H9 (cell line): ENCODE measurements at regions not wholly inside any gene's neighbourhood (a gene's known extent, or its start where the extent isn't known, plus 50 kb on each side); places are given as distances from the start of the nearest gene placed in this dataset.

Experiments
- DNase-seq: peaks from one replicate; pipeline ENCODE4 v3.0.0-alpha.2; 2017
- H2AFZ ChIP-seq: one replicate; pipeline ENCODE4 v1.6.1; 2013; ENCODE audit warnings: mild to moderate bottlenecking, low read length, control low read depth, moderate library complexity
- H2AK5ac ChIP-seq: 2 replicates; pipeline ENCODE4 v1.6.1; 2013; ENCODE audit warnings: low read length, control low read depth, mixed read lengths; ENCODE audit not compliant: insufficient read length
- H2BK120ac ChIP-seq: one replicate; pipeline ENCODE4 v1.6.1; 2013; ENCODE audit warnings: low read depth, mild to moderate bottlenecking, low read length, control low read depth, inconsistent platforms; ENCODE audit not compliant: poor library complexity, severe bottlenecking
- H2BK12ac ChIP-seq: 2 replicates; pipeline ENCODE4 v1.6.1; 2013; ENCODE audit warnings: low read length, control low read depth, mixed read lengths, low read depth; ENCODE audit not compliant: insufficient read length
- H2BK15ac ChIP-seq: 2 replicates; pipeline ENCODE4 v1.6.1; 2013; ENCODE audit warnings: low read depth, low read length, control low read depth
- H2BK20ac ChIP-seq: one replicate; pipeline ENCODE4 v1.6.1; 2013; ENCODE audit warnings: low read depth, mild to moderate bottlenecking, low read length, control low read depth, inconsistent platforms; ENCODE audit not compliant: poor library complexity, severe bottlenecking
- H2BK5ac ChIP-seq: 2 replicates; pipeline ENCODE4 v1.6.1; 2013; ENCODE audit warnings: low read length, control low read depth, mixed read lengths; ENCODE audit not compliant: insufficient read length
- H3K14ac ChIP-seq: 2 replicates; pipeline ENCODE4 v1.6.1; 2013; ENCODE audit warnings: low read length, control low read depth; ENCODE audit not compliant: insufficient read depth
- H3K18ac ChIP-seq: 2 replicates; pipeline ENCODE4 v1.6.1; 2013; ENCODE audit warnings: low read depth, mild to moderate bottlenecking, mixed read lengths, low read length, control low read depth; ENCODE audit not compliant: insufficient read length
- H3K23ac ChIP-seq: 2 replicates; pipeline ENCODE4 v1.6.1; 2013; ENCODE audit warnings: low read length, control low read depth, mixed read lengths, low read depth; ENCODE audit not compliant: insufficient read length
- H3K23me2 ChIP-seq: 2 replicates; pipeline ENCODE4 v1.6.1; 2013; ENCODE audit warnings: low read depth, mild to moderate bottlenecking, mixed read lengths, low read length, control low read depth; ENCODE audit not compliant: insufficient read length, poor library complexity, severe bottlenecking
- H3K27ac ChIP-seq: 2 replicates; pipeline ENCODE4 v1.5.1; 2013; ENCODE audit warnings: low read length, control low read depth, mixed read lengths, low read depth; ENCODE audit not compliant: insufficient read length
- H3K27me3 ChIP-seq: 2 replicates; pipeline ENCODE4 v1.6.1; 2013; ENCODE audit warnings: low read length, control low read depth, inconsistent platforms; ENCODE audit not compliant: insufficient read depth
- H3K4ac ChIP-seq: 2 replicates; pipeline ENCODE4 v1.6.1; 2013; ENCODE audit warnings: low read depth, mild to moderate bottlenecking, control low read depth, inconsistent platforms, low read length, moderate library complexity
- H3K4me1 ChIP-seq: 2 replicates; pipeline ENCODE4 v1.6.1; 2013; ENCODE audit warnings: low read length, control low read depth, inconsistent platforms; ENCODE audit not compliant: insufficient read depth
- H3K4me2 ChIP-seq: 2 replicates; pipeline ENCODE4 v1.6.1; 2013; ENCODE audit warnings: low read length, control low read depth, mixed read lengths; ENCODE audit not compliant: insufficient read length, insufficient read depth
- H3K56ac ChIP-seq: 2 replicates; pipeline ENCODE4 v1.6.1; 2013; ENCODE audit warnings: low read depth, mild to moderate bottlenecking, mixed read lengths, low read length, control low read depth; ENCODE audit not compliant: insufficient read length
- H3K79me1 ChIP-seq: 2 replicates; pipeline ENCODE4 v1.6.1; 2013; ENCODE audit warnings: low read depth, mild to moderate bottlenecking, moderate library complexity, low read length, control low read depth, inconsistent platforms; ENCODE audit not compliant: insufficient read depth, poor library complexity, severe bottlenecking
- H3K79me2 ChIP-seq: 2 replicates; pipeline ENCODE4 v1.6.1; 2013; ENCODE audit warnings: low read length, control low read depth, inconsistent platforms; ENCODE audit not compliant: insufficient read depth
- H3K9ac ChIP-seq: 2 replicates; pipeline ENCODE4 v1.6.1; 2013; ENCODE audit warnings: low read length, control low read depth, mixed read lengths; ENCODE audit not compliant: insufficient read length; ENCODE audit errors: extremely low read depth
- H3K9me3 ChIP-seq: one replicate; pipeline ENCODE4 v1.6.1; 2013; ENCODE audit warnings: low read depth, low read length, inconsistent platforms; ENCODE audit not compliant: control insufficient read depth
- H3T11ph ChIP-seq: one replicate; pipeline ENCODE4 v1.6.1; 2013; ENCODE audit warnings: mild to moderate bottlenecking, low read length, control low read depth, inconsistent platforms
- H4K20me1 ChIP-seq: one replicate; pipeline ENCODE4 v1.6.1; 2013; ENCODE audit not compliant: control insufficient read depth, insufficient read length, insufficient read depth
- H4K5ac ChIP-seq: 2 replicates; pipeline ENCODE4 v1.6.1; 2013; ENCODE audit warnings: low read depth, mild to moderate bottlenecking, mixed read lengths, low read length, control low read depth; ENCODE audit not compliant: insufficient read length
- H4K8ac ChIP-seq: replicated peaks from 2 replicates; pipeline ENCODE4 v1.6.1; 2013; ENCODE audit warnings: low read length, control low read depth, mixed read lengths, low read depth; ENCODE audit not compliant: insufficient read length
- H4K91ac ChIP-seq: 2 replicates; pipeline ENCODE4 v1.6.1; 2013; ENCODE audit warnings: low read depth, mild to moderate bottlenecking, moderate library complexity, mixed read lengths, low read length, control low read depth; ENCODE audit not compliant: insufficient read length
- H3K27ac Mint-ChIP-seq, 3 experiments: 2 replicates in 2 of 3; 3 replicates in 1 of 3; pipeline ENCODE4 v1.8.0; 2020 to 2021; ENCODE audit warnings: mixed read lengths in 3 of 3, mild to moderate bottlenecking in 1 of 3, moderate library complexity in 1 of 3
- H3K27me3 Mint-ChIP-seq: 2 replicates; pipeline ENCODE4 v1.8.0; 2021; ENCODE audit warnings: low read depth, mild to moderate bottlenecking, moderate library complexity, mixed read lengths
- H3K36me3 Mint-ChIP-seq, 3 experiments: 2 replicates in 2 of 3; 3 replicates in 1 of 3; pipeline ENCODE4 v1.8.0; 2020 to 2021; ENCODE audit warnings: low read depth in 3 of 3, mixed read lengths in 3 of 3; ENCODE audit not compliant: insufficient read depth in 1 of 3
- H3K4me1 Mint-ChIP-seq, 2 experiments: 2 replicates each; pipeline ENCODE4 v1.8.0; 2020; ENCODE audit warnings: mixed read lengths in 2 of 2
- H3K4me3 Mint-ChIP-seq, 2 experiments: 2 replicates in 1 of 2; 3 replicates in 1 of 2; pipeline ENCODE4 v1.8.0; 2020 to 2021; ENCODE audit warnings: mild to moderate bottlenecking in 2 of 2, mixed read lengths in 2 of 2, moderate library complexity in 1 of 2
- H3K9me3 Mint-ChIP-seq, 2 experiments: 2 replicates in 1 of 2; 3 replicates in 1 of 2; pipeline ENCODE4 v1.8.0; 2020; ENCODE audit warnings: mild to moderate bottlenecking in 2 of 2, mixed read lengths in 2 of 2, moderate library complexity in 1 of 2
- WGBS: extraction: QIAGEN DNeasy Blood & Tissue Kit; methylation state at CpG from one replicate; pipeline ENCODE4 v1.1.7; 2013; ENCODE audit warnings: missing lambda C conversion rate, low lambda C conversion rate, mixed read lengths; ENCODE audit not compliant: insufficient read length; ENCODE audit errors: extremely low coverage; 5-methylcytosine and 5-hydroxymethylcytosine counted together
- TF ChIP-seq, protein P1 (sequence below): fragments of 200-600 bp; sonication (generic); conservative IDR thresholded peaks from 3 replicates; pipeline ENCODE4 v1.8.0; 2021; ENCODE audit warnings: antibody characterized with exemption, mild to moderate bottlenecking

DNA sequence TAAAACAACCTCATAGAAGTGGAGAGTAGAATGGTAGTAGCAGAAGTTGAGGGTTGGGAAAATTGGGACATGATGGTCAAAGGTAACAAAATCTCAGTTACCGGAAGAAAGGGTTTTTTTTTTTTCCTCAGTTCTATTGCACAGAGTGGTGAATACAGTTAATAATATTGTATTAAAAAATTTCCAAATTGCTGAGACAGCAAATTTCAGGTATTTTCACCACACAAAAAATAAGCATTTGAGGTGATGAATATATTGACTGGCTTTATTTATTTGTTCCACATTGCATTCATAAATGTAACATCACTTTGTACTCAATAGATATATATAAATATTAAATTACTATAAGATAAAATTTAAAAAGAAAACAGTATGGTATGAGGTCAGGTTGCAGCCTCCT is 373.8 kb downstream of the ETV1 start:
- no peak for DNase-seq
- Histone ChIP-seq H3K14ac (no peak overlapping the region), H4K20me1 (no peaks in the 10 kb centered on the region), H2BK120ac (no peak overlapping the region), H2AFZ (no peak overlapping the region), H3K27me3 (no peaks in the 10 kb centered on the region), H3K27ac (no peak overlapping the region), H2BK20ac (no peak overlapping the region), H4K8ac (no peak overlapping the region), H3K9me3 (no peaks in the 10 kb centered on the region), H2BK12ac (no peak overlapping the region), H4K91ac (no peak overlapping the region), H3K23ac (no peak overlapping the region), H3K23me2 (no peaks in the 10 kb centered on the region), H3K4ac (no peak overlapping the region), H3K56ac (no peak overlapping the region), H3K4me1 (no peaks in the 10 kb centered on the region), H2AK5ac (no peak overlapping the region), H4K5ac (no peak overlapping the region), H3K4me2 (no peak overlapping the region), H3K9ac (no peak overlapping the region), H3K79me2 (0 out of 2 replicates have a peak, but pooled peaks cover 2% of the 10 kb centered on the region), H3K18ac (no peak overlapping the region), H2BK15ac (no peak overlapping the region), H2BK5ac (no peak overlapping the region), H3T11ph (no peak overlapping the region), H3K79me1 (no peaks in the 10 kb centered on the region)
- TF ChIP-seq, protein P1, sequence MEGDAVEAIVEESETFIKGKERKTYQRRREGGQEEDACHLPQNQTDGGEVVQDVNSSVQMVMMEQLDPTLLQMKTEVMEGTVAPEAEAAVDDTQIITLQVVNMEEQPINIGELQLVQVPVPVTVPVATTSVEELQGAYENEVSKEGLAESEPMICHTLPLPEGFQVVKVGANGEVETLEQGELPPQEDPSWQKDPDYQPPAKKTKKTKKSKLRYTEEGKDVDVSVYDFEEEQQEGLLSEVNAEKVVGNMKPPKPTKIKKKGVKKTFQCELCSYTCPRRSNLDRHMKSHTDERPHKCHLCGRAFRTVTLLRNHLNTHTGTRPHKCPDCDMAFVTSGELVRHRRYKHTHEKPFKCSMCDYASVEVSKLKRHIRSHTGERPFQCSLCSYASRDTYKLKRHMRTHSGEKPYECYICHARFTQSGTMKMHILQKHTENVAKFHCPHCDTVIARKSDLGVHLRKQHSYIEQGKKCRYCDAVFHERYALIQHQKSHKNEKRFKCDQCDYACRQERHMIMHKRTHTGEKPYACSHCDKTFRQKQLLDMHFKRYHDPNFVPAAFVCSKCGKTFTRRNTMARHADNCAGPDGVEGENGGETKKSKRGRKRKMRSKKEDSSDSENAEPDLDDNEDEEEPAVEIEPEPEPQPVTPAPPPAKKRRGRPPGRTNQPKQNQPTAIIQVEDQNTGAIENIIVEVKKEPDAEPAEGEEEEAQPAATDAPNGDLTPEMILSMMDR: no peak
- H3K36me3 Mint-ChIP-seq: peaks cover 0 to 10% (median 1%) of the 10 kb centered on the region in 3 experiments; a peak in 2 of 7 replicates
- H3K4me3 Mint-ChIP-seq: no peak overlapping the region
- peaks cover 5 to 7% of the 10 kb centered on the region in 2 experiments; a peak in 3 of 5 replicates for H3K9me3 Mint-ChIP-seq
- no peak overlapping the region for H3K27ac Mint-ChIP-seq
- WGBS: no CpG with 5 or more reads among the region's 1 CpG
- peaks cover 0 to 1% of the 10 kb centered on the region in 2 experiments; a peak in 1 of 4 replicates for H3K4me1 Mint-ChIP-seq
- H3K27me3 Mint-ChIP-seq: no peaks in the 10 kb centered on the region
